ENCODE measurements at regions not wholly inside any gene's neighbourhood (a gene's known extent, or its start where the extent isn't known, plus 50 kb on each side); places are given as distances from the start of the nearest gene placed in this dataset.

- TF ChIP-seq, protein P1, sequence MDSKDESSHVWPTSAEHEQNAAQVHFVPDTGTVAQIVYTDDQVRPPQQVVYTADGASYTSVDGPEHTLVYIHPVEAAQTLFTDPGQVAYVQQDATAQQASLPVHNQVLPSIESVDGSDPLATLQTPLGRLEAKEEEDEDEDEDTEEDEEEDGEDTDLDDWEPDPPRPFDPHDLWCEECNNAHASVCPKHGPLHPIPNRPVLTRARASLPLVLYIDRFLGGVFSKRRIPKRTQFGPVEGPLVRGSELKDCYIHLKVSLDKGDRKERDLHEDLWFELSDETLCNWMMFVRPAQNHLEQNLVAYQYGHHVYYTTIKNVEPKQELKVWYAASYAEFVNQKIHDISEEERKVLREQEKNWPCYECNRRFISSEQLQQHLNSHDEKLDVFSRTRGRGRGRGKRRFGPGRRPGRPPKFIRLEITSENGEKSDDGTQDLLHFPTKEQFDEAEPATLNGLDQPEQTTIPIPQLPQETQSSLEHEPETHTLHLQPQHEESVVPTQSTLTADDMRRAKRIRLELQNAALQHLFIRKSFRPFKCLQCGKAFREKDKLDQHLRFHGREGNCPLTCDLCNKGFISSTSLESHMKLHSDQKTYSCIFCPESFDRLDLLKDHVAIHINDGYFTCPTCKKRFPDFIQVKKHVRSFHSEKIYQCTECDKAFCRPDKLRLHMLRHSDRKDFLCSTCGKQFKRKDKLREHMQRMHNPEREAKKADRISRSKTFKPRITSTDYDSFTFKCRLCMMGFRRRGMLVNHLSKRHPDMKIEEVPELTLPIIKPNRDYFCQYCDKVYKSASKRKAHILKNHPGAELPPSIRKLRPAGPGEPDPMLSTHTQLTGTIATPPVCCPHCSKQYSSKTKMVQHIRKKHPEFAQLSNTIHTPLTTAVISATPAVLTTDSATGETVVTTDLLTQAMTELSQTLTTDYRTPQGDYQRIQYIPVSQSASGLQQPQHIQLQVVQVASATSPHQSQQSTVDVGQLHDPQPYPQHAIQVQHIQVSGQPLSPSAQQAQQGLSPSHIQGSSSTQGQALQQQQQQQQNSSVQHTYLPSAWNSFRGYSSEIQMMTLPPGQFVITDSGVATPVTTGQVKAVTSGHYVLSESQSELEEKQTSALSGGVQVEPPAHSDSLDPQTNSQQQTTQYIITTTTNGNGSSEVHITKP (CRISPR knock-in tag; IDR thresholded peaks at IDR 0.05; ENCODE audit: low read depth) = no peak
- TF ChIP-seq RBM39 (IDR thresholded peaks at IDR 0.05; ENCODE audit: low read depth, low read length, poor library complexity, severe bottlenecking) (no peak), ZMAT3 (CRISPR knock-in tag; conservative IDR thresholded peaks at IDR 0.05) (no peak)
Observed at GRCh38 chr3:61463191-61463590, 98.2 kb upstream of the PTPRG start (continued).

DNA sequence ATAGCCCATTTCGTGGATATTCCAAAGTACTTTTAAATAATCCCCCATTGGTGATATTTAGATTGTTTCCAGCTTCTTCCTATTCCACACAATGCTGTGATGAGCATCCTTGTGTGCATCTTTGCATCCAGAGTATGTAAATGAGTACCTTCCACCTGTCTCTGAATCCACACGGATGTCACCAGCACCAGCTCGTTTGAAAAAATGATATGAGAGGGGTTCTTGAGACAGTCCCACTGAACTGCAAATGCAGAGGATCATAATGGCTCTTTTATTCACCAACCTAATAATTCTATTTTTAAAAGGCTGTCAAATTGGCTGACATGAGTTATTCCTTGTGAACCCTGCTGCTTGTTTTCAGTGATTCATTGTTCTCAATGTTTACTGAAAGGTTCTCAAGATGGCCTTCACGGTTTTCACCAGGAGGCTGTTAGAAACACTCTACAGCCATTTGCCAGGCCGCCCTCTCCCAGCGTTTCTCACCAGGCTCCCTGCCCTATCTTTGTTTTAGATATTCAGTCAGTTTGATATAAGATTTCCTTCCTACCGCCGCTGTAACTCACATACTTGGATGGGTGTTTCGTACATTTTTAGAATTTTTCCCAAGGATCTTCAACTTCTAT lies 96.7 kb upstream of the PTPRG start:
- no peak for FAIRE-seq
- no peak overlapping the region for H3K4me2 ChIP-seq (ENCODE audit: low read depth, low read length)
- no peak overlapping the region for H3K9ac ChIP-seq (ENCODE audit: insufficient read depth, low read depth, low read length)
- ChIA-PET CTCF (ENCODE audit: low intra/inter-chr PET ratio, low total read pairs) (no interaction called here), POLR2A (no interaction called here)
- H3K27me3 ChIP-seq (ENCODE audit: control insufficient read depth in 1 of 2, insufficient read depth in 2 of 2, low read length in 2 of 2) = no peaks in the 10 kb centered on the region
- H3K27ac ChIP-seq (ENCODE audit: extremely low read length, insufficient read depth, low read length) = no peak overlapping the region
- no peaks in the 10 kb centered on the region for H4K20me1 ChIP-seq (ENCODE audit: insufficient read depth, low read length)
- H3K9me3 ChIP-seq (ENCODE audit: low read length) = no peaks in the 10 kb centered on the region
- H3K4me3 ChIP-seq (replicated peaks in 1 of 3; ENCODE audit: insufficient read depth in 1 of 3, low read depth in 2 of 3, low read length in 3 of 3) = no peak overlapping the region
- H3K36me3 ChIP-seq (replicated peaks in 1 of 2; ENCODE audit: control insufficient read depth in 1 of 2, insufficient read depth in 2 of 2, low read length in 2 of 2) = no peaks in the 10 kb centered on the region
- no peak for ATAC-seq
- in situ Hi-C loops (cut with HindIII; ENCODE audit: extremely low pct_ligation_motif_present, low pct_unique_long_range_greater_than_20kb) = no loop called here
- no TSS peak for BruUV-seq (replicated peaks)
- DNase-seq (ENCODE audit: low spot score) = no peak
- H3K4me1 ChIP-seq (ENCODE audit: insufficient read depth, low read length) = no peaks in the 10 kb centered on the region
- intact Hi-C loops (cut with micrococcal nuclease; ENCODE audit: unreplicated experiment) = no loop called here
- H3K79me2 ChIP-seq (ENCODE audit: insufficient read depth, low read length) = no peaks in the 10 kb centered on the region
- 38% methylated on average over 8 of the region's 9 CpGs for WGBS (ENCODE audit: low lambda C conversion rate)
- no peak overlapping the region for H2AFZ ChIP-seq (ENCODE audit: low read length)
- TF ChIP-seq ATF1 (CRISPR knock-in tag; IDR thresholded peaks at IDR 0.05) = no peak
- no peak for TF ChIP-seq ZNF260 (CRISPR knock-in tag; IDR thresholded peaks at IDR 0.05; ENCODE audit: borderline replicate concordance, low read depth)
- TF ChIP-seq, protein P2, sequence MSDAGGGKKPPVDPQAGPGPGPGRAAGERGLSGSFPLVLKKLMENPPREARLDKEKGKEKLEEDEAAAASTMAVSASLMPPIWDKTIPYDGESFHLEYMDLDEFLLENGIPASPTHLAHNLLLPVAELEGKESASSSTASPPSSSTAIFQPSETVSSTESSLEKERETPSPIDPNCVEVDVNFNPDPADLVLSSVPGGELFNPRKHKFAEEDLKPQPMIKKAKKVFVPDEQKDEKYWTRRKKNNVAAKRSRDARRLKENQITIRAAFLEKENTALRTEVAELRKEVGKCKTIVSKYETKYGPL (CRISPR knock-in tag; IDR thresholded peaks at IDR 0.05) = no peak
- TF ChIP-seq NRL (CRISPR knock-in tag; IDR thresholded peaks at IDR 0.05; ENCODE audit: borderline replicate concordance) = no peak
- no peak for TF ChIP-seq MAF1 (CRISPR knock-in tag; IDR thresholded peaks at IDR 0.05; ENCODE audit: borderline replicate concordance)
- TF ChIP-seq ERF (CRISPR knock-in tag; IDR thresholded peaks at IDR 0.05) = no peak
- TF ChIP-seq, protein P3, sequence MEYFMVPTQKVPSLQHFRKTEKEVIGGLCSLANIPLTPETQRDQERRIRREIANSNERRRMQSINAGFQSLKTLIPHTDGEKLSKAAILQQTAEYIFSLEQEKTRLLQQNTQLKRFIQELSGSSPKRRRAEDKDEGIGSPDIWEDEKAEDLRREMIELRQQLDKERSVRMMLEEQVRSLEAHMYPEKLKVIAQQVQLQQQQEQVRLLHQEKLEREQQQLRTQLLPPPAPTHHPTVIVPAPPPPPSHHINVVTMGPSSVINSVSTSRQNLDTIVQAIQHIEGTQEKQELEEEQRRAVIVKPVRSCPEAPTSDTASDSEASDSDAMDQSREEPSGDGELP (IDR thresholded peaks at IDR 0.05; ENCODE audit: borderline replicate concordance, low read depth) = no peak
- no peak for TF ChIP-seq ZFP62 (CRISPR knock-in tag; IDR thresholded peaks at IDR 0.05)
- TF ChIP-seq ZNF674 (CRISPR knock-in tag; IDR thresholded peaks at IDR 0.05; ENCODE audit: low read depth) = no peak
- TF ChIP-seq, protein P4, sequence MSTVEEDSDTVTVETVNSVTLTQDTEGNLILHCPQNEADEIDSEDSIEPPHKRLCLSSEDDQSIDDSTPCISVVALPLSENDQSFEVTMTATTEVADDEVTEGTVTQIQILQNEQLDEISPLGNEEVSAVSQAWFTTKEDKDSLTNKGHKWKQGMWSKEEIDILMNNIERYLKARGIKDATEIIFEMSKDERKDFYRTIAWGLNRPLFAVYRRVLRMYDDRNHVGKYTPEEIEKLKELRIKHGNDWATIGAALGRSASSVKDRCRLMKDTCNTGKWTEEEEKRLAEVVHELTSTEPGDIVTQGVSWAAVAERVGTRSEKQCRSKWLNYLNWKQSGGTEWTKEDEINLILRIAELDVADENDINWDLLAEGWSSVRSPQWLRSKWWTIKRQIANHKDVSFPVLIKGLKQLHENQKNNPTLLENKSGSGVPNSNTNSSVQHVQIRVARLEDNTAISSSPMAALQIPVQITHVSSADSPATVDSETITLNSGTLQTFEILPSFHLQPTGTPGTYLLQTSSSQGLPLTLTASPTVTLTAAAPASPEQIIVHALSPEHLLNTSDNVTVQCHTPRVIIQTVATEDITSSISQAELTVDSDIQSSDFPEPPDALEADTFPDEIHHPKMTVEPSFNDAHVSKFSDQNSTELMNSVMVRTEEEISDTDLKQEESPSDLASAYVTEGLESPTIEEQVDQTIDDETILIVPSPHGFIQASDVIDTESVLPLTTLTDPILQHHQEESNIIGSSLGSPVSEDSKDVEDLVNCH (CRISPR knock-in tag; IDR thresholded peaks at IDR 0.05) = no peak
- TF ChIP-seq HNRNPLL (IDR thresholded peaks at IDR 0.05; ENCODE audit: low read depth, low read length, poor library complexity, severe bottlenecking) = no peak
